ENCODE measurements at regions not wholly inside any gene's neighbourhood (a gene's known extent, or its start where the extent isn't known, plus 50 kb on each side); places are given as distances from the start of the nearest gene placed in this dataset.

DNA sequence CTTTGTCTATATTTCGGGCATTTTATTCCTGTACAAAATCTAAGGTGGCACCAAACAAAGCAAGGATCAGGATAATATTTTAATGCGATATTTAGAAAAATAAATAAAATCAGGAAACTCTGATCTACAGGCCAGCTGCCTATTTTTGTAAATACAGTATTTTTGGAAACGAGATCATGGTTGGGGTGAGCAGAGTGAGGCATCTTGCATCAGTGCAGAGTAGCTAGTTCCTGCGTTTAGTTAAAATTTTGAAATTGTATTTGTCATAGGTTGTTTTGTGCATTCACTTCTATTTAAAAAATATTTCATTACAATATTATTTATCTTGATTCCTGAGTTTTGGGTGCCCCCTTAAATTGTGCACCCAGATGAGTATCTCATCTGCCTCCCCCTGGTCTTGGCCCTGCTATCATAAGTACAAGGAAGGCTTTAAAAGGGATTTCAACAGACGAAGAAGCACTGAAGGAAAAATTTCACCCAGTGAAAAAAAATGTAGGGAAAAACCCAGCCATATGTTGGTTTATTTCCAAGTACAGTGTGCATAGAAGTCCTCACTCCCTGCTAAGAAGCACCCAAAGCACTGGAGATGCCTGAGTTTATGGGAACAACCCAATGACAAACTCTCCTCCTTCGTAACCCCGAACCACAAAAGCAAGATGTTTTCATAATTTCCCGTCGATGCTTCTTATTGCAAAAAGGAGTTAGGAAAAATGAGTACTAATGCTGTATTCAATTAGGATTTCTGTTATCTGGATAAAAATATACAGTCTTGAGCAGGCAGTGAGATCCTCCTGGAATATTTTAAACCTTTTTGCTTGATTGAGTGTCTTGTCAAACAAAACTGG is 304.7 kb upstream of the CLINT1 start:
- TF ChIP-seq, protein P1, sequence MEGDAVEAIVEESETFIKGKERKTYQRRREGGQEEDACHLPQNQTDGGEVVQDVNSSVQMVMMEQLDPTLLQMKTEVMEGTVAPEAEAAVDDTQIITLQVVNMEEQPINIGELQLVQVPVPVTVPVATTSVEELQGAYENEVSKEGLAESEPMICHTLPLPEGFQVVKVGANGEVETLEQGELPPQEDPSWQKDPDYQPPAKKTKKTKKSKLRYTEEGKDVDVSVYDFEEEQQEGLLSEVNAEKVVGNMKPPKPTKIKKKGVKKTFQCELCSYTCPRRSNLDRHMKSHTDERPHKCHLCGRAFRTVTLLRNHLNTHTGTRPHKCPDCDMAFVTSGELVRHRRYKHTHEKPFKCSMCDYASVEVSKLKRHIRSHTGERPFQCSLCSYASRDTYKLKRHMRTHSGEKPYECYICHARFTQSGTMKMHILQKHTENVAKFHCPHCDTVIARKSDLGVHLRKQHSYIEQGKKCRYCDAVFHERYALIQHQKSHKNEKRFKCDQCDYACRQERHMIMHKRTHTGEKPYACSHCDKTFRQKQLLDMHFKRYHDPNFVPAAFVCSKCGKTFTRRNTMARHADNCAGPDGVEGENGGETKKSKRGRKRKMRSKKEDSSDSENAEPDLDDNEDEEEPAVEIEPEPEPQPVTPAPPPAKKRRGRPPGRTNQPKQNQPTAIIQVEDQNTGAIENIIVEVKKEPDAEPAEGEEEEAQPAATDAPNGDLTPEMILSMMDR (optimal IDR thresholded peaks at IDR 0.05 in 1 of 3, IDR thresholded peaks at IDR 0.05 in 1 of 3, conservative IDR thresholded peaks at IDR 0.05 in 1 of 3; ENCODE audit: extremely low read depth in 1 of 3, insufficient read depth in 2 of 3, low read length in 3 of 3), result no peak
- no peak for TF ChIP-seq EZH2 (IDR thresholded peaks at IDR 0.05; ENCODE audit: low read length)

Data from keratinocyte (primary cell).